GM03348 (cell line): ENCODE measurements at regions not wholly inside any gene's neighbourhood (a gene's known extent, or its start where the extent isn't known, plus 50 kb on each side); places are given as distances from the start of the nearest gene placed in this dataset.
A peak's percentile ranks its signal among the peaks of the same experiment; 100 is the strongest.
"Not testable (repeated sequence)": the region's sequence is repeated elsewhere in the genome, so short reads cannot be mapped to it uniquely, and the experiment has no call there.

Experiments
- DNase-seq: peaks from one replicate; pipeline ENCODE4 v3.0.0; 2012; ENCODE audit warnings: low spot score

DNA sequence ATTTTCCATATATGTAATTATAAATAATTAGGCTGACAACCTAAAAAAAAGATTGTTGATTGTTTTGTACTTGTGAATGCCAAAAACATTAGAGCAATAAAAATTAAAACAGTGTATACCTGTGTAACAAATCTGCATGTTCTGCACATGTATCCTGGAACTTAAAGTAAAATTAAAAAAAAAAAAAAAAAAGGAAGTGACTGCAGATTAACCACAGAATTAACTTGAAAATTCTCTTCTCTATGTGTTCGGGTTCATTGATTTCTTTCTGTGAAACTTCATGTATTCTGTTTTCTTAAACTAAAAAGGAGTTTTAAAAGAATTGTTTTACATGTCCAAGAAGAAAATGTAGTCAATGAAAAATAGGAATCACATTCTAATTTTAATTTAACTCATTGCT lies 95.7 kb downstream of the FASLG start:
- no peak for DNase-seq

DNA sequence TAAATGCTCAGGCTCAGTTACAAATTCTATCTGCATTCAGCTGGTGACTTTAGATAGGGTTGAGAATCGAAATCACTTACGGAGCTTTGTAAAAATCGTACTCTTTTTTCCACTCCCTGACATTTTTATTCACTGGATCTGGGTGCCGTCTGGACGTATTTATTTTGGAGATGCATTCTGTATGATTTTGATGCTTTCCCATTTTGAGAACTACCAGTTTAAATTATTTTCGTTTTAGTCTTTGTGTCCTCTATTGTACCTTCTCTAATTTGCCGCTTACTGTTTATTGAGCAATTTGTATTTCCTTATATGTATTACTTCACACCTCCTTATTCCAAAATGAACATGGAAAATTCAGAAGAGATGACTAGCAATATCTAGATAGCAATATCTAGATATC lies 96.2 kb downstream of the FASLG start:
- DNase-seq, result no peak

DNA sequence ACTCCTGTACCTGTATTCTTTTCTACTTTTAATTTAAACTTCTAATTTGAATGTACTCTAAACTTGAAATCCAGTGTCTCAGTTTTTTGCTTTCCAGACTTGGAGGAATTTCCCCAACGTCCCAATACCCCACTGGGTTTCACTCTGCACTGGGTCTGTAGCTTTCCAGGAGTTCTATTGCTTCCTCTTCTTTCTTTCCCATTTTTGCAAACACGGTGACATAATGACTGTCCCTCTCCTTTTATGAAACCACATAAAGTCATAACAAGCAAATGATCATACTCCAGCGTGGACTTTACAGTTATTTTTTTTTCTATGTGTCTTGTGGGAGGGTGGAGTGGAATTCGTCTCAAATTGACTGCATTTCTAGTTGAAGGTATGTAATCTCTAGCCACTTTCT lies 97.1 kb downstream of the FASLG start:
- no peak for DNase-seq

- no peak for DNase-seq
Observed at GRCh38 chr1:172758259-172758658, 99.4 kb downstream of the FASLG start.

- no peak for DNase-seq
Observed at GRCh38 chr1:172760121-172760520, 101.2 kb downstream of the FASLG start.

- DNase-seq, result peak; percentile 18
Observed at GRCh38 chr1:172761581-172762486, 102.9 kb downstream of the FASLG start.

- DNase-seq, result no peak
Observed at GRCh38 chr1:172763057-172763456, 104.2 kb downstream of the FASLG start.

DNA sequence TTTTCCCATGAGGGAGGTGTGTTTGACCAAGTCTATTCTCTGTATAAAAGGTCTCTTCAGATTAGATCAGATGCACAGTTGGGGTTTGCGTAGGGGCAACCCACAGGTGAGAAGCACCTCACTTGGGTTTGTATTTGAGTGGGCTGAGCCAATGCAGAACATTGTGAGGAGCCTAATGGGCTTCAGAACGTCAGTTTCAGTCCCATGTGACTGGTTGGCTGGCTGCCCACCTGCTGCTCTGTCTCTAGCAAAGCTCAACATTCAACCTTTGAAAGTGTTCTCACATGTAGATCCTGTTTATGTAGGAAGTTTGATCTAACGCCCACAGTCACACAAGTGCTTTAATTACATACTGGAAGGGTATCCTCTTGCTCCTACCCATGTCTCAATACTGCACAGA lies 105.5 kb downstream of the FASLG start:
- DNase-seq, result no peak

DNA sequence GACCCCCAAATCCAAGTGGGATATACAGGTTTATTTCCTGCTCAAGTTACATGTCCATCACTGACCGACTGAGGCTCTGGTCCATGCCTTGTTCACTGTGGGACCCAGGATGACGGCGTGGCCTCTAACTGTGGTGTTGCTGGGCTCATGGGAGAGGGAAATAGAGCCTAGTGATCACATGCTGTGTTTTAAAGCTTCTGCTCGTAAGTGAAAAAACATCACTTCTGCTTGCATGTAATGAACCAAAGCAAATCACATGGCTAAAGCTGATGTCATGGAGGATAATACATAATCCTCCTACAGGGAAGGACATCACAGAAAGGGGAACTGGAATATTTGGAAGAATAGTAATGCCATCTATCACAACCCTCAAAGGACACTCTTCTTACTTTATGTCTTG lies 107.6 kb downstream of the FASLG start:
- no peak for DNase-seq

GRCh38 chr1:172770071-172770470 lies 111.2 kb downstream of the FASLG start:
- no peak for DNase-seq

DNA sequence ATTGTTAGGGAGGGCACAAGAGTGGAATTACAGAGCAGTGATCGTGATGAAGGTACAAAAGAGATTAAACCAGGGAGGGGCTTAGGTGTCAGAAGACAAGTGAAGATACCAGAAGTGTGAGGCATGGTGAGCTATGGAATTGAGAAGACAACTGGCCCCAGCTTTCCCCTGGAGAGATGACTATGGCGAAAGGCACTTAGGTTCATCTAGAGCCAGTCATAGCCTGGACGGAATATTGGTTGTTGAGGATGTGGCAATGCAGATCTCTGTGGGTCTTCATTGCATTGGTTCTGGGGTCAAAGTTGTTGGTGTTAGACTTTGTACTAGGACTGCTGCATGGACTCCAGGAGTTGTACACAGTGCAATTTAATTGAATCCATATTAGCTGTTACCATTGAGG lies 115.7 kb downstream of the FASLG start:
- DNase-seq, result no peak

- DNase-seq, result no peak
Observed at GRCh38 chr1:172775606-172776005, 116.7 kb downstream of the FASLG start.

- peak; percentile 18 for DNase-seq
Observed at GRCh38 chr1:172776071-172776470, 117.2 kb downstream of the FASLG start.

GRCh38 chr1:172777767-172778166 lies 118.9 kb downstream of the FASLG start:
- DNase-seq, result no peak

DNA sequence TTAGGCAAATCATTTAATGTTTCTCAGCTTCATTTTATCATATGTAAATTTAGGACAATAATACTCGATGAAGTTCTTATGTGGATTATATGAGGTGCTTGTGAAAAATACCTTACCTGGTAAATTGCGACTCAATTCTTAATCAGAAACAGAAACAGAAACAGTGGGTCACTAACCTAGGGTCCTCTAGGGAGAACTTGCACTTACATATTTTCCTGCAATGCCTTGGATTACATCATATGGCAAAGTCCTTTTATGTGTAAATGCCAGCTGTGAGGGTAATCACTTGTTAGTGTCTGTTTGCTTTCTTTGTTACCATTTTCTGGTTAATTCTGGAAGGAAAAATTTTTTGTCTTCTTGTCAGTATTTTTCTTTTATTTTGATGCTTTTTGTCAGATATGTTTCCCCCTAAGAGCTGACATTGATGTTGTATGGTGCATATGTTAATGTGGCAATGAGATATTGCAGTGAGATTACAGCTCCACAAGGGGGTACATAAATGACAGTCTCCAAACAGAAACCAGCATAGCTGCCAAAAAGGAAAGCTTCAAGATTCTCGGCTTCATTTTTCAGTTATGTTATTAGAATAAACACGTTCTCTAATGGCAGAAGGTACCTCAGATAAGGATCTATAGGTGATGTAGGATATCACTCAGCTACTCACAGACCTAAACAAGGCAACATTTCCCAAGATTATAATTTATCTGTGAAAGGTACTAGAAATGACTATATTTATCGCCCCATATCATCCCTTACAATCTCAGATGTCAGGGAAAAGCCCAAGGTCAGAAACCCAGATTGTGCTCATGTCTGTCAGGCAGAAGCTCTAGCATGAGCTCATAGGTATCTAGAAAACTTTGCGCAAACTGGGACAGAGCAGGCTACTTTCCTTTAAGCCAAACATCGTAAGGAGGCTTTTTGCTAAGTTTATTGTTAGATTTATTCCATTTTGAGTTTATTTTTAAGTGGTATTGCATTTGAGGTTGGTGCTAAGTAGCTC lies 119.9 kb downstream of the FASLG start:
- DNase-seq, result no peak

DNA sequence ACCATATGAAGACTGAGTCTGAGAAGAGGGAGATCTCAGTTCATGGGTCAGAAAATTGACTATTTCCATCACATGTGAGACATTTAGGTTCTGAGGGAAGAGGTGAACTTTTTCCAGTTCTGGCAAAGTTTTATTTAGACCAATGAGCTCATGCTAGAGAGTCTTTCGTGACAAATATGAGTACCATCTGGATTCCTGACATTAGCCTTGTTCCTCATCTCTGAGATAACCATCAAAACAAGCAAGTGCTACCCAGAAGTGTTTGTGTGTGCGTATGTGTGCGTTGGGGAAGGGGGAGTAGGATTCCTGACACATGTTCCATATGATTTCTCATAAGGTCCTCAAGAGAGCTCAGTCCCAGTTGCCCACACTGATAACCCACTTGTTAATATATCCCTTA lies 120.6 kb downstream of the FASLG start:
- no peak for DNase-seq

DNA sequence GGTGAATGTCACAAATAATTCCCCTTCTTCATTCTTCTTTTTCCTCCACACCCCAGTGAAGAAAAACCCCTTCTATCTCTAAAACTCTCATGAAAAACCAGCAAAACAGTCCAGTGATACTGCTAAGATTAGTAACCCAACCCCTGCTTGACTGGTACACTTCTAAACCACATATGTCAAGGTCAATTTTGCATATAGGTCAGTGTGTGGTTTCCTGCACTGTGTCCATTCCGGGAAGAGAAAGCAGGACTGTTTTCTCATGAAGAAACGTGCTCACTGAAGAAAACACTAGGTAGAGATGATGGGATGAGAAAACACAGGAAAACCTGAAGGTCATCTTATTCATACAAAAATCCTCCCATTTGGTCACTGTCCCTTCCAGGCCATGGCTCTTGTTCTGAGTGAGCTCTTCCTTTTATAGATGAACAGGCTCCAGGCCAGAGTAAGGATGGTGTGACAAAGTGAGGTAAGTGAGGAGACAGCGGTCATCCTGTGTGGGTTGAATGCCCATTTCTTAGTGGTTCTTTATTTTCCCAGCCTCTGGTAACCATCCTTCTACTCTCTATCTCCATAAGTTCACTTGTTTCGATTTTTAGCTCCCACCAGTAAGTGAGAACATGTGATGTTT lies 122.7 kb downstream of the FASLG start:
- no peak for DNase-seq

- DNase-seq, result no peak
Observed at GRCh38 chr1:172789840-172790239, 130.9 kb downstream of the FASLG start.

DNA sequence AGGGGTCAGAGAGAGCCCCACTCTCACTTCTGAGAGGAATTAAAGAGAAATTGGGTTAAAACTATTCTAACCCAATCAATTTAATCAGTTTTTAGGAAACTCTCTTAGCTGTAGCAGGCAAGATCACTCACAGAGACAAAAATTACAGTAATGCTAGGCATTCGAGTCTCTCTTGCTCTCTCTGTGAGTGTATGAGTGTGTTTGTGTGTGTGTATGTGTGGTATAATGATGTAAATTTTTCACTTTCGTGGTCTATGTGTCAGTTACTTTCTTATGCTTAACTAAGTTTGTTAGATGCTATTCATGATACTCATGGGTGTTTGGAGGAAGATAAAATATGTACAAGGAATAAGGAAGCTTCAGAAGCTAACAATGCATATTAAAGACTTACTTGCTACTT lies 131.3 kb downstream of the FASLG start:
- DNase-seq, result no peak

- no peak for DNase-seq
Observed at GRCh38 chr1:172793823-172794222, 134.9 kb downstream of the FASLG start.

DNA sequence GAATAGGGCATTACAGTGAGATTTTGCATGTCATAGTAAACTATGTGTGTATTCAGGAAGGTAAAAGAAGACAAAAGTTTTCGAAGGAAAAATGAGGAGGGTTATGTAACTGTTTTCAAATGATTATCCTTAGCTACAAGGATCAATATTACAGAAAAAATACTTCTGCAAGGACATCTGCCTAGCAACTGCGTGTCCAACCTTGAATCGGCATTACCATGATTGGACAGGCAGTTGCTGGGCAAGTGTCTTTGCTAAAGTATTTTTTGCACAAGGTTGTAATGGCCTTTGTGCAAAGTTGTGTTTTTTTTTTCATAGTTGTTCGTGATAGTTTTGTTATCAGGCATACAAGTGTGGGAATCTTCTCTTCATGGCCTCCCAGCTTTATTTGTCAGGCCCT lies 136.8 kb downstream of the FASLG start:
- DNase-seq, result no peak

DNA sequence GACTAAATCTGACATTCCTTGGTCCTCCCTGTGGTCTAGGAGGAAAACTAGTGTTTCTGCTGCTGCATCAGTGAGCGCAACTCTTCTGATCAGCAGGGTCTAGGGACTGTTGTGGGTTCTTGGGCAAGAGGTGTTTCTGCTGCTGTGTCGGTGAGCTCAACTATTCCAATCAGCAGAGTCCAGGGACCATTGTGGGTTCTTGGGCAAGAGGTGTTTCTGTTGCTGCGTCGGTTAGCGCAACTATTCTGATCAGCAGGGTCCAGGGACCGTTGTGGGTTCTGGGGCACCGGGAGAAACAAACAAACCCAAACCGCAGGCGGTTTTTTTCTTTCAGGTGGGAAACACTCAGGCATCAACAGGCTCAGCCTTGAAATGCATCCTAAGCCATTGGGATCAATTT lies 140.9 kb downstream of the FASLG start:
- DNase-seq, result not testable (repeated sequence)
